KMS-11 (cell line): ENCODE measurements at regions not wholly inside any gene's neighbourhood (a gene's known extent, or its start where the extent isn't known, plus 50 kb on each side); places are given as distances from the start of the nearest gene placed in this dataset.

ENCODE experiments used
- H2AFZ ChIP-seq: fragments of 200-600 bp; sonication (generic); 2 replicates; pipeline ENCODE4 v1.6.1; 2016; ENCODE audit warnings: antibody characterized with exemption, mixed run types, low read depth
- H3K27ac ChIP-seq: fragments of 200-600 bp; sonication (generic); 2 replicates; pipeline ENCODE4 v1.6.1; 2016; ENCODE audit warnings: mild to moderate bottlenecking, mixed run types
- H3K27me3 ChIP-seq: fragments of 200-600 bp; sonication (generic); 2 replicates; pipeline ENCODE4 v1.6.1; 2017; ENCODE audit warnings: mild to moderate bottlenecking, low read depth, mixed run types, moderate library complexity; ENCODE audit not compliant: insufficient read depth
- H3K36me3 ChIP-seq: fragments of 200-600 bp; sonication (generic); 2 replicates; pipeline ENCODE4 v1.6.1; 2017; ENCODE audit warnings: mild to moderate bottlenecking, mixed run types; ENCODE audit not compliant: insufficient read depth
- H3K4me1 ChIP-seq: fragments of 200-600 bp; sonication (generic); 2 replicates; pipeline ENCODE4 v1.6.1; 2016; ENCODE audit warnings: mild to moderate bottlenecking, low read depth, mixed run types; ENCODE audit not compliant: poor library complexity, severe bottlenecking
- H3K4me2 ChIP-seq: fragments of 200-600 bp; sonication (generic); 2 replicates; pipeline ENCODE4 v1.7.0; 2016; ENCODE audit warnings: mild to moderate bottlenecking, mixed run types
- H3K4me3 ChIP-seq: fragments of 200-600 bp; sonication (generic); IDR thresholded peaks from 2 replicates; pipeline ENCODE4 v1.6.1; 2017; ENCODE audit warnings: low read depth, low read length, mixed read lengths; ENCODE audit not compliant: insufficient read depth
- H3K79me2 ChIP-seq: fragments of 200-600 bp; sonication (generic); 2 replicates; pipeline ENCODE4 v1.6.1; 2016; ENCODE audit warnings: low read depth, mixed run types; ENCODE audit not compliant: insufficient read depth
- H3K9ac ChIP-seq: fragments of 200-600 bp; sonication (generic); 2 replicates; pipeline ENCODE4 v1.6.1; 2016; ENCODE audit warnings: mild to moderate bottlenecking, mixed run types
- H4K20me1 ChIP-seq: fragments of 200-600 bp; sonication (generic); 2 replicates; pipeline ENCODE4 v1.6.1; 2016; ENCODE audit warnings: mild to moderate bottlenecking, mixed run types; ENCODE audit not compliant: insufficient read depth
- CTCF ChIP-seq: fragments of 200-600 bp; sonication (generic); conservative IDR thresholded peaks from 2 replicates; pipeline ENCODE4 v1.6.1; 2017; ENCODE audit warnings: low read depth, mild to moderate bottlenecking, antibody characterized with exemption, low read length, moderate library complexity, mixed read lengths

GRCh38 chr2:67576991-67577390, 179.9 kb downstream of the ETAA1 start:
- Histone ChIP-seq H3K4me1 (no peaks in the 10 kb centered on the region), H3K4me2 (no peak overlapping the region), H2AFZ (no peak overlapping the region), H3K27ac (no peak overlapping the region), H3K27me3 (no peaks in the 10 kb centered on the region), H3K4me3 (no peak overlapping the region), H3K79me2 (no peaks in the 10 kb centered on the region), H3K36me3 (no peaks in the 10 kb centered on the region), H4K20me1 (no peaks in the 10 kb centered on the region), H3K9ac (no peak overlapping the region)
- no peak for TF ChIP-seq CTCF

- Histone ChIP-seq H3K27me3 (no peaks in the 10 kb centered on the region), H2AFZ (no peak overlapping the region), H3K4me3 (no peak overlapping the region), H3K4me2 (no peak overlapping the region), H3K4me1 (no peaks in the 10 kb centered on the region), H3K9ac (no peak overlapping the region), H3K79me2 (no peaks in the 10 kb centered on the region), H3K27ac (no peak overlapping the region), H4K20me1 (no peaks in the 10 kb centered on the region), H3K36me3 (no peaks in the 10 kb centered on the region)
- no peak for TF ChIP-seq CTCF
Measured at GRCh38 chr2:67579216-67579615, 182.1 kb downstream of the ETAA1 start.

GRCh38 chr2:67579806-67580205, 182.7 kb downstream of the ETAA1 start:
- Histone ChIP-seq H3K27me3 (no peaks in the 10 kb centered on the region), H3K27ac (no peak overlapping the region), H3K4me1 (no peaks in the 10 kb centered on the region), H4K20me1 (no peaks in the 10 kb centered on the region), H2AFZ (no peak overlapping the region), H3K4me3 (no peak overlapping the region), H3K79me2 (no peaks in the 10 kb centered on the region), H3K4me2 (no peak overlapping the region), H3K36me3 (no peaks in the 10 kb centered on the region), H3K9ac (no peak overlapping the region)
- TF ChIP-seq CTCF, result no peak

GRCh38 chr2:67581751-67582150, 184.6 kb downstream of the ETAA1 start:
- Histone ChIP-seq H4K20me1 (no peaks in the 10 kb centered on the region), H2AFZ (no peak overlapping the region), H3K27ac (no peak overlapping the region), H3K36me3 (no peaks in the 10 kb centered on the region), H3K4me3 (no peak overlapping the region), H3K4me1 (no peaks in the 10 kb centered on the region), H3K27me3 (no peaks in the 10 kb centered on the region), H3K4me2 (no peak overlapping the region), H3K79me2 (no peaks in the 10 kb centered on the region), H3K9ac (no peak overlapping the region)
- peak; percentile 54; the same call in 1 of the 2 replicates for TF ChIP-seq CTCF
